HEK293 (cell line): ENCODE measurements at regions not wholly inside any gene's neighbourhood (a gene's known extent, or its start where the extent isn't known, plus 50 kb on each side); places are given as distances from the start of the nearest gene placed in this dataset.

ENCODE experiments used
- CTCF ChIA-PET: fragments of 350-600 bp; formaldehyde crosslinking; extraction: SDS; loops from one replicate; lab custom pipeline; 2021; ENCODE audit warnings: antibody characterized with exemption; lab: Yijun Ruan, JAX
- POLR2A ChIA-PET: fragments of 300-600 bp; formaldehyde crosslinking; extraction: SDS; loops from one replicate; lab custom pipeline; 2020; ENCODE audit warnings: antibody characterized with exemption, inconsistent platforms; lab: Yijun Ruan, JAX
- H3K27ac ChIP-seq: fragments of 200-500 bp; sonication (Bioruptor generic); 2 replicates; pipeline ENCODE4 v1.5.1; 2014; ENCODE audit warnings: low read depth, low read length, control low read depth, inconsistent platforms; ENCODE audit errors: extremely low read depth
- H3K36me3 ChIP-seq, 2 experiments: fragments of 200-500 bp in 1 of 2; sonication (Bioruptor generic) in 1 of 2; 1 replicate in 1 of 2; 2 replicates in 1 of 2; pipeline ENCODE4 v1.5.1; 2014 to 2017; ENCODE audit warnings: inconsistent platforms in 2 of 2, low read length in 2 of 2; ENCODE audit not compliant: control insufficient read depth in 2 of 2, insufficient read depth in 1 of 2
- H3K4me1 ChIP-seq: fragments of 200-500 bp; sonication (Bioruptor generic); 2 replicates; pipeline ENCODE4 v1.5.1; 2014; ENCODE audit warnings: mild to moderate bottlenecking, low read length, inconsistent platforms; ENCODE audit not compliant: control insufficient read depth, insufficient read depth
- H3K4me3 ChIP-seq: 2 replicates; pipeline ENCODE4 v1.5.1; 2011; ENCODE audit warnings: low read depth, mild to moderate bottlenecking, control low read depth, low read length, moderate library complexity
- H3K9me3 ChIP-seq: fragments of 200-500 bp; sonication (Bioruptor generic); 2 replicates; pipeline ENCODE4 v1.5.1; 2014; ENCODE audit warnings: low read depth, low read length, inconsistent platforms; ENCODE audit not compliant: control insufficient read depth, insufficient read depth
- EGR2 ChIP-seq: fragments of 450-650 bp; formaldehyde crosslinking; IDR thresholded peaks from 2 replicates; pipeline ENCODE4 v1.5.1; 2016; ENCODE audit warnings: low read depth, missing biosample characterization, missing genetic modification characterization
- GFI1B ChIP-seq: fragments of 450-650 bp; formaldehyde crosslinking; IDR thresholded peaks from 2 replicates; pipeline ENCODE4 v1.5.1; 2016; ENCODE audit warnings: missing biosample characterization, missing genetic modification characterization
- HOXC10 ChIP-seq: sonication (generic); formaldehyde crosslinking; IDR thresholded peaks from 2 replicates; pipeline ENCODE4 v1.8.1; 2023; ENCODE audit warnings: mild to moderate bottlenecking, missing genetic modification reagents
- MEIS1 ChIP-seq: sonication (generic); formaldehyde crosslinking; IDR thresholded peaks from 2 replicates; pipeline ENCODE4 v1.8.1; 2022; ENCODE audit warnings: missing genetic modification reagents, mild to moderate bottlenecking, borderline replicate concordance
- SETDB1 ChIP-seq: IDR thresholded peaks from one replicate; pipeline ENCODE4 v1.6.1; 2017; ENCODE audit warnings: mild to moderate bottlenecking, low read length, moderate library complexity, mixed read lengths; ENCODE audit not compliant: insufficient read length
- ZBTB1 ChIP-seq: fragments of 450-650 bp; formaldehyde crosslinking; IDR thresholded peaks from 2 replicates; pipeline ENCODE4 v1.5.1; 2016; ENCODE audit warnings: missing biosample characterization, missing genetic modification characterization
- ZBTB17 ChIP-seq: fragments of 450-650 bp; formaldehyde crosslinking; IDR thresholded peaks from 2 replicates; pipeline ENCODE4 v1.5.1; 2016; ENCODE audit warnings: missing biosample characterization, missing genetic modification characterization
- ZBTB8A ChIP-seq: fragments of 450-650 bp; formaldehyde crosslinking; IDR thresholded peaks from 2 replicates; pipeline ENCODE4 v1.5.1; 2016; ENCODE audit warnings: missing biosample characterization, missing genetic modification characterization
- ZFP3 ChIP-seq: fragments of 450-650 bp; formaldehyde crosslinking; IDR thresholded peaks from 2 replicates; pipeline ENCODE4 v1.5.1; 2016; ENCODE audit warnings: low read depth, missing biosample characterization, missing genetic modification characterization
- ZNF16 ChIP-seq: fragments of 450-650 bp; formaldehyde crosslinking; IDR thresholded peaks from 2 replicates; pipeline ENCODE4 v1.5.1; 2016; ENCODE audit warnings: low read depth, missing biosample characterization, missing genetic modification characterization
- ZNF202 ChIP-seq: fragments of 450-650 bp; formaldehyde crosslinking; IDR thresholded peaks from 2 replicates; pipeline ENCODE4 v1.5.1; 2016; ENCODE audit warnings: missing biosample characterization, missing genetic modification characterization, borderline replicate concordance
- ZNF211 ChIP-seq: fragments of 450-650 bp; formaldehyde crosslinking; IDR thresholded peaks from 2 replicates; pipeline ENCODE4 v1.5.1; 2016; ENCODE audit warnings: low read depth, missing biosample characterization, missing genetic modification characterization
- ZNF23 ChIP-seq: fragments of 450-650 bp; formaldehyde crosslinking; IDR thresholded peaks from 2 replicates; pipeline ENCODE4 v1.5.1; 2016; ENCODE audit warnings: missing biosample characterization, missing genetic modification characterization, borderline replicate concordance
- ZNF335 ChIP-seq: fragments of 450-650 bp; formaldehyde crosslinking; conservative IDR thresholded peaks from 2 replicates; pipeline ENCODE4 v1.5.1; 2016; ENCODE audit warnings: missing biosample characterization, missing genetic modification characterization
- ZNF501 ChIP-seq: fragments of 450-650 bp; formaldehyde crosslinking; IDR thresholded peaks from 2 replicates; pipeline ENCODE4 v1.5.1; 2016; ENCODE audit warnings: missing biosample characterization, missing genetic modification characterization
- ZNF561 ChIP-seq: fragments of 450-650 bp; IDR thresholded peaks from 2 replicates; pipeline ENCODE4 v1.5.1; 2018; ENCODE audit warnings: missing biosample characterization, missing genetic modification characterization, borderline replicate concordance
- ZNF623 ChIP-seq: fragments of 450-650 bp; formaldehyde crosslinking; IDR thresholded peaks from 2 replicates; pipeline ENCODE4 v1.5.1; 2016; ENCODE audit warnings: missing biosample characterization, missing genetic modification characterization
- ZNF654 ChIP-seq: fragments of 450-650 bp; formaldehyde crosslinking; IDR thresholded peaks from 2 replicates; pipeline ENCODE4 v1.5.1; 2016; ENCODE audit warnings: low read depth, missing biosample characterization, missing genetic modification characterization
- ZNF792 ChIP-seq: fragments of 450-650 bp; formaldehyde crosslinking; IDR thresholded peaks from 2 replicates; pipeline ENCODE4 v1.5.1; 2016; ENCODE audit warnings: missing biosample characterization, missing genetic modification characterization
- TF ChIP-seq, protein P1 (sequence below): fragments of 450-650 bp; IDR thresholded peaks from 2 replicates; pipeline ENCODE4 v1.5.1; 2018; ENCODE audit warnings: missing biosample characterization, mild to moderate bottlenecking, missing genetic modification characterization
- TF ChIP-seq, protein P2 (sequence below): fragments of 450-650 bp; formaldehyde crosslinking; IDR thresholded peaks from 2 replicates; pipeline ENCODE4 v1.5.1; 2016; ENCODE audit warnings: missing biosample characterization, missing genetic modification characterization
- TF ChIP-seq, protein P3 (sequence below): fragments of 450-650 bp; formaldehyde crosslinking; IDR thresholded peaks from 2 replicates; pipeline ENCODE4 v1.5.1; 2016; ENCODE audit warnings: missing biosample characterization, missing genetic modification characterization

DNA sequence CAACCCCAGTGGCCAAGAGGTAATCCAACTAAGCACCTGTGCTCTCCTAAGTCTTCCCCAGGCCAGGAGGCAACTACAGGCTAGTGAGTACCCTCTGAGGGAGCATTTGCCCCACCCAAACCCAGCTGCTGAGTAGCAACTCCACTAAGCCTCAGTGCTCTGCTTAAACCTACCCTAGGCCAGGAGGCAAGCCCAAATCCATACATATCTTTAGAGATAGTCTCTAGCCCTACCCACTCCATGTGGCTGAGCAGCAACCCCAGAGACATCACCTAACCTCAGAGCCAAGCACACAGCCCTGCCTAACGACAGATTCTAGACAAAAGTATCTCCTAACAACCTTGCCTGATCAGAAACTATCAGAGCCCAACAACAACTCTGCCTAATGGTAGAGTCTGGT is 132.8 kb upstream of the TTC14 start:
- H3K4me1 ChIP-seq = no peaks in the 10 kb centered on the region
- ChIA-PET POLR2A (no interaction called here), CTCF (no interaction called here)
- no peak overlapping the region for H3K27ac ChIP-seq
- H3K4me3 ChIP-seq = no peak overlapping the region
- H3K9me3 ChIP-seq = no peaks in the 10 kb centered on the region
- no peaks in the 10 kb centered on the region for H3K36me3 ChIP-seq
- TF ChIP-seq ZBTB1 (tag by site-specific recombination) (no peak), ZNF202 (tag by site-specific recombination) (no peak), ZBTB17 (tag by site-specific recombination) (no peak), ZNF23 (no peak), ZNF654 (tag by site-specific recombination) (no peak), ZFP3 (tag by site-specific recombination) (no peak), ZNF561 (no peak), MEIS1 (CRISPR knock-in tag) (no peak), ZNF792 (tag by site-specific recombination) (no peak), GFI1B (tag by site-specific recombination) (no peak)

DNA sequence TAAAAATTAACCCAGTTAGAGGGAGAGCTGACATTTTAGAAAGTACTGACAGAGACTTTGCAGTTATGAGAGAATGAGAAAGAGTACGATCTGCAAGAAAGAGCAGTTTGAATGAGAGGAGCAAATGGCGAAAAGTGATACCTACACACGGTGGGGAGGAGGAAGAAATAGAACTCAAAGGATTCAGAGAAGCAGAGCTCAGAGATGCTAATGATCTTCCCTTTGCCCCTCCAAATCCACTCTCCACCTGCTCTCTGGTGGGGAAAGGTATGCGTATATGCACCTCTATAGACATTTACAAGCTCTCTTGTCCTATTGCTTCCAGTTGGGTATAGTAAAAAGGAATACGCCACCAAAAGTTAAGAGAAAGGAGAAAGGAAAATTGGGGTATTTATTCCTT is 123.3 kb upstream of the TTC14 start:
- no peaks in the 10 kb centered on the region for H3K9me3 ChIP-seq
- H3K36me3 ChIP-seq = no peaks in the 10 kb centered on the region
- no peak overlapping the region for H3K4me3 ChIP-seq
- POLR2A ChIA-PET = no interaction called here
- H3K4me1 ChIP-seq = no peaks in the 10 kb centered on the region
- TF ChIP-seq ZNF16 (no peak), HOXC10 (CRISPR knock-in tag) (no peak), ZNF211 (tag by site-specific recombination) (no peak), EGR2 (no peak), ZNF623 (tag by site-specific recombination) (no peak), ZNF335 (tag by site-specific recombination) (no peak), SETDB1 (no peak), ZNF501 (tag by site-specific recombination) (no peak), ZFP3 (tag by site-specific recombination) (no peak), ZBTB8A (tag by site-specific recombination) (no peak)
- TF ChIP-seq, protein P1, sequence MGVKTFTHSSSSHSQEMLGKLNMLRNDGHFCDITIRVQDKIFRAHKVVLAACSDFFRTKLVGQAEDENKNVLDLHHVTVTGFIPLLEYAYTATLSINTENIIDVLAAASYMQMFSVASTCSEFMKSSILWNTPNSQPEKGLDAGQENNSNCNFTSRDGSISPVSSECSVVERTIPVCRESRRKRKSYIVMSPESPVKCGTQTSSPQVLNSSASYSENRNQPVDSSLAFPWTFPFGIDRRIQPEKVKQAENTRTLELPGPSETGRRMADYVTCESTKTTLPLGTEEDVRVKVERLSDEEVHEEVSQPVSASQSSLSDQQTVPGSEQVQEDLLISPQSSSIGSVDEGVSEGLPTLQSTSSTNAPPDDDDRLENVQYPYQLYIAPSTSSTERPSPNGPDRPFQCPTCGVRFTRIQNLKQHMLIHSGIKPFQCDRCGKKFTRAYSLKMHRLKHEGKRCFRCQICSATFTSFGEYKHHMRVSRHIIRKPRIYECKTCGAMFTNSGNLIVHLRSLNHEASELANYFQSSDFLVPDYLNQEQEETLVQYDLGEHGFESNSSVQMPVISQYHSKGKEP (tag by site-specific recombination) = no peak
- TF ChIP-seq, protein P2, sequence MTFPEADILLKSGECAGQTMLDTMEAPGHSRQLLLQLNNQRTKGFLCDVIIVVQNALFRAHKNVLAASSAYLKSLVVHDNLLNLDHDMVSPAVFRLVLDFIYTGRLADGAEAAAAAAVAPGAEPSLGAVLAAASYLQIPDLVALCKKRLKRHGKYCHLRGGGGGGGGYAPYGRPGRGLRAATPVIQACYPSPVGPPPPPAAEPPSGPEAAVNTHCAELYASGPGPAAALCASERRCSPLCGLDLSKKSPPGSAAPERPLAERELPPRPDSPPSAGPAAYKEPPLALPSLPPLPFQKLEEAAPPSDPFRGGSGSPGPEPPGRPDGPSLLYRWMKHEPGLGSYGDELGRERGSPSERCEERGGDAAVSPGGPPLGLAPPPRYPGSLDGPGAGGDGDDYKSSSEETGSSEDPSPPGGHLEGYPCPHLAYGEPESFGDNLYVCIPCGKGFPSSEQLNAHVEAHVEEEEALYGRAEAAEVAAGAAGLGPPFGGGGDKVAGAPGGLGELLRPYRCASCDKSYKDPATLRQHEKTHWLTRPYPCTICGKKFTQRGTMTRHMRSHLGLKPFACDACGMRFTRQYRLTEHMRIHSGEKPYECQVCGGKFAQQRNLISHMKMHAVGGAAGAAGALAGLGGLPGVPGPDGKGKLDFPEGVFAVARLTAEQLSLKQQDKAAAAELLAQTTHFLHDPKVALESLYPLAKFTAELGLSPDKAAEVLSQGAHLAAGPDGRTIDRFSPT (tag by site-specific recombination) = no peak
- TF ChIP-seq, protein P3, sequence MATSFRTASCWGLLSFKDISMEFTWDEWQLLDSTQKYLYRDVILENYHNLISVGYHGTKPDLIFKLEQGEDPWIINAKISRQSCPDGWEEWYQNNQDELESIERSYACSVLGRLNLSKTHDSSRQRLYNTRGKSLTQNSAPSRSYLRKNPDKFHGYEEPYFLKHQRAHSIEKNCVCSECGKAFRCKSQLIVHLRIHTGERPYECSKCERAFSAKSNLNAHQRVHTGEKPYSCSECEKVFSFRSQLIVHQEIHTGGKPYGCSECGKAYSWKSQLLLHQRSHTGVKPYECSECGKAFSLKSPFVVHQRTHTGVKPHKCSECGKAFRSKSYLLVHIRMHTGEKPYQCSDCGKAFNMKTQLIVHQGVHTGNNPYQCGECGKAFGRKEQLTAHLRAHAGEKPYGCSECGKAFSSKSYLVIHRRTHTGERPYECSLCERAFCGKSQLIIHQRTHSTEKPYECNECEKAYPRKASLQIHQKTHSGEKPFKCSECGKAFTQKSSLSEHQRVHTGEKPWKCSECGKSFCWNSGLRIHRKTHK = no peak
- no peak overlapping the region for H3K27ac ChIP-seq
- CTCF ChIA-PET = interaction anchor here (1.0 kb wide), 1 partner anchor 123 kb away, joined by 3 read pairs; the partner anchor contains the start of gene TTC14
